Esophagus (tissue), 2 donors: ENCODE measurements at regions not wholly inside any gene's neighbourhood (a gene's known extent, or its start where the extent isn't known, plus 50 kb on each side); places are given as distances from the start of the nearest gene placed in this dataset.

ENCODE experiments used
- H3K27ac ChIP-seq, 2 donors: one replicate each; pipeline ENCODE4 v1.5.1; 2013; ENCODE audit warnings: low read depth in 2 of 2, mild to moderate bottlenecking in 2 of 2, inconsistent platforms in 1 of 2, low read length in 1 of 2, moderate library complexity in 1 of 2
- H3K27me3 ChIP-seq, 2 donors: one replicate each; pipeline ENCODE4 v1.6.1; 2013; ENCODE audit warnings: low read length in 2 of 2, control low read depth in 1 of 2, mild to moderate bottlenecking in 1 of 2; ENCODE audit not compliant: insufficient read depth in 2 of 2, control insufficient read depth in 1 of 2
- H3K36me3 ChIP-seq, 2 donors: one replicate each; pipeline ENCODE4 v1.6.1; 2013; ENCODE audit warnings: low read length in 1 of 2; ENCODE audit not compliant: control insufficient read depth in 2 of 2, insufficient read depth in 2 of 2
- H3K4me1 ChIP-seq, 2 donors: one replicate each; pipeline ENCODE4 v1.6.1; 2013; ENCODE audit warnings: low read length in 1 of 2; ENCODE audit not compliant: control insufficient read depth in 2 of 2, insufficient read depth in 2 of 2
- H3K4me3 ChIP-seq, 2 donors: one replicate each; pipeline ENCODE4 v1.5.1; 2013; ENCODE audit warnings: low read length in 2 of 2, mild to moderate bottlenecking in 2 of 2, low read depth in 1 of 2, moderate library complexity in 1 of 2
- H3K9me3 ChIP-seq, 2 donors: one replicate each; pipeline ENCODE4 v1.6.1; 2013; ENCODE audit warnings: mild to moderate bottlenecking in 2 of 2, low read depth in 1 of 2, low read length in 1 of 2, moderate library complexity in 1 of 2; ENCODE audit not compliant: control insufficient read depth in 2 of 2, insufficient read depth in 1 of 2
- WGBS, 2 donors: extraction: QIAGEN DNeasy Blood & Tissue Kit; methylation state at CpG; one replicate each; pipeline ENCODE4 v1.1.7; 2013; 5-methylcytosine and 5-hydroxymethylcytosine counted together
- donor health status: healthy with polysubstance abuse.
- donor health status: Bipolar disorder and iron deficiency.

DNA sequence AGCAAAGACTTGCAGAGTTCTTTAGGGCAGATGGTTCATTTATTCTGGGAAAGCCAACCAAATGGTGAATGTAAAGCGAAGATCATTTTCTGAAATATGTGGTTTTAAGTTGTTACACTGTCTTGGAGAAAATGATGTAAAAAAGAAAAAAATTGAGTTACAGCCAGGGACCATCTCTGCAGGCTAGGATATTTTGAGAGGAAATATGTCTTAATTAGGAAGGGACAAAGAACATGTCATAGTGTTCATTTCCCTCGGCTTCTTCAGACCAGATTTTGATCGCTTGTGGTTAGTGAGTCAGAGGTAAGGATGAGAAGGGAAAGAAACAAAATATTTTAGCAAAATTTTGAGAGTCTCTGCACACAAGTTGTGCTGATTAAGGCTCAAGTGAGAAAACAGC, 59.0 kb upstream of the C1QTNF7 start:
- Histone ChIP-seq H3K4me3 (no peak overlapping the region), H3K27ac (no peak overlapping the region), H3K9me3 (no peaks in the 10 kb centered on the region), H3K4me1 (no peaks in the 10 kb centered on the region), H3K27me3 (no peaks in the 10 kb centered on the region), H3K36me3 (no peaks in the 10 kb centered on the region)
- WGBS, 2 donors, result 53 to 70% methylated on average over 3 of the region's 3 CpGs

- Histone ChIP-seq H3K36me3 (no peaks in the 10 kb centered on the region), H3K4me3 (no peak overlapping the region), H3K4me1 (no peaks in the 10 kb centered on the region), H3K9me3 (no peaks in the 10 kb centered on the region), H3K27me3 (no peaks in the 10 kb centered on the region), H3K27ac (no peak overlapping the region)
Observed at GRCh38 chr4:15370296-15370695, 57.5 kb upstream of the C1QTNF7 start.

DNA sequence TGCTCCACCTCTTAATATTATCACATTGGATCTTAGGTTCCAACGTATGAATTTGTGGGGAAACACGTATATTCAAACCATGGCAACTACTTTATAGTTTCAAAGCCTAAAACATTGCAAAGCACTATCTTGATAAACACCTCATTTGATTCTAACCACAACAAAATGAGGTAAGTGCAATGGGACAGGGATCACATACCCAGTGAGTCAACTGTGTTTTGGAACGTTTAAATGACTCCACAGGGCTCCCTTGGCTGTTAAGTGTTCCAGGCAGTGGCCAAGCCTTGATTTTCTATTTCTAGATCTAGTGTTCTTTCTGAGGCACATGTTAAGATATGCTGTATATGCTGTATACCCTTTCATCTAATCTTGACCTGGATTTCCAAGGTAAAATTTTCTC, 54.5 kb upstream of the C1QTNF7 start:
- no peaks in the 10 kb centered on the region for H3K36me3 ChIP-seq
- H3K4me3 ChIP-seq, result no peak overlapping the region
- H3K4me1 ChIP-seq, result no peaks in the 10 kb centered on the region
- H3K9me3 ChIP-seq, result no peaks in the 10 kb centered on the region
- H3K27ac ChIP-seq, result no peak overlapping the region
- 76 to 81% methylated on average over 3 of the region's 3 CpGs for WGBS, 2 donors
- H3K27me3 ChIP-seq, result no peaks in the 10 kb centered on the region

GRCh38 chr4:15374656-15375055, 53.2 kb upstream of the C1QTNF7 start:
- no peaks in the 10 kb centered on the region for H3K9me3 ChIP-seq
- no peaks in the 10 kb centered on the region for H3K36me3 ChIP-seq
- no peaks in the 10 kb centered on the region for H3K4me1 ChIP-seq
- H3K4me3 ChIP-seq, result peak overlapping the region in 1 of 2 donors; percentile 15
- H3K27ac ChIP-seq, result peak overlapping the region; percentile 6 to 14
- WGBS, 2 donors, result 56 to 59% methylated on average over 8 of the region's 8 CpGs
- H3K27me3 ChIP-seq, result no peaks in the 10 kb centered on the region

DNA sequence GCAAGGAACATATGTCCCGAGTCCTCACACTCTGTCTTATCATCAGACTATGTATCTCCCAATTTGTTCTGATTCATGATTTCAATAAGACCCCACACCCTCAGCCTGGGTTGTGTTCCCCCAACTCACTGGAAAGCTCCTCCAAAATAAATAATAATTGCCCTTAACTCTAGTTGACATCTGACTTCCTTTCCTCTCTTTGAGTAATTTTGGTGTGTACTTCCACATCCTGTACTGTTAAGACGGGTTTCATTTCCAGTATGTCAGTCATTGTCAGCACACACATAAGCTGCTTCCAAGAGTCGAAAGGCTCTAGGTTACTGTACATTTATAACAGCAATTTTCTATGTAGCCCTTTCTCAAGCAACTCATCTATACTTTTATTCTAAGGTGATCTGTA, 52.2 kb upstream of the C1QTNF7 start:
- whole genome bisulfite sequencing, 2 donors, result 59 to 67% methylated on average over 3 of the region's 3 CpGs
- Histone ChIP-seq H3K4me1 (no peaks in the 10 kb centered on the region), H3K4me3 (no peak overlapping the region), H3K9me3 (no peaks in the 10 kb centered on the region), H3K27me3 (no peaks in the 10 kb centered on the region), H3K36me3 (no peaks in the 10 kb centered on the region), H3K27ac (peak overlapping the region in 1 of 2 donors; percentile 34)

- no peaks in the 10 kb centered on the region for H3K9me3 ChIP-seq
- H3K4me3 ChIP-seq, result no peak overlapping the region
- WGBS, 2 donors, result 63 to 65% methylated on average over 5 of the region's 5 CpGs
- no peaks in the 10 kb centered on the region for H3K27me3 ChIP-seq
- no peaks in the 10 kb centered on the region for H3K4me1 ChIP-seq
- H3K27ac ChIP-seq, result peak overlapping the region in 1 of 2 donors; percentile 43
- no peaks in the 10 kb centered on the region for H3K36me3 ChIP-seq
Observed at GRCh38 chr4:15376145-15376544, 51.7 kb upstream of the C1QTNF7 start.

- no peaks in the 10 kb centered on the region for H3K36me3 ChIP-seq
- H3K27ac ChIP-seq, result no peak overlapping the region
- H3K27me3 ChIP-seq, result no peaks in the 10 kb centered on the region
- no peaks in the 10 kb centered on the region for H3K9me3 ChIP-seq
- H3K4me3 ChIP-seq, result no peak overlapping the region
- no peaks in the 10 kb centered on the region for H3K4me1 ChIP-seq
- 46 to 57% methylated on average over 2 of the region's 2 CpGs for WGBS, 2 donors
Observed at GRCh38 chr4:15376594-15376993, 51.2 kb upstream of the C1QTNF7 start.
